ENCODE measurements at regions not wholly inside any gene's neighbourhood (a gene's known extent, or its start where the extent isn't known, plus 50 kb on each side); places are given as distances from the start of the nearest gene placed in this dataset.

GRCh38 chr1:112818990-112819689 is 104.0 kb upstream of the PPM1J start (continued):
- TF ChIP-seq ZNF148 (tag by site-specific recombination; IDR thresholded peaks at IDR 0.05; ENCODE audit: borderline replicate concordance), result no peak
- TF ChIP-seq BCL6B (tag by site-specific recombination; IDR thresholded peaks at IDR 0.05), result no peak
- no peak for TF ChIP-seq ZNF341 (tag by site-specific recombination; IDR thresholded peaks at IDR 0.05; ENCODE audit: low read depth)
- TF ChIP-seq ZNF704 (tag by site-specific recombination; IDR thresholded peaks at IDR 0.05), result no peak
- TF ChIP-seq ZSCAN16 (tag by site-specific recombination; IDR thresholded peaks at IDR 0.05), result no peak
- TF ChIP-seq ZNF350 (tag by site-specific recombination; IDR thresholded peaks at IDR 0.05), result no peak
- no peak for TF ChIP-seq HOXA7 (CRISPR knock-in tag; IDR thresholded peaks at IDR 0.05; ENCODE audit: borderline replicate concordance)
- TF ChIP-seq ZNF404 (tag by site-specific recombination; IDR thresholded peaks at IDR 0.05), result no peak
- 0 out of 2 replicates have a peak, but pooled peaks have one; percentile 18 for TF ChIP-seq ZSCAN30 (tag by site-specific recombination; IDR thresholded peaks at IDR 0.05)
- TF ChIP-seq ZNF677 (tag by site-specific recombination; IDR thresholded peaks at IDR 0.05), result no peak
- no peak for TF ChIP-seq ZNF426 (tag by site-specific recombination; IDR thresholded peaks at IDR 0.05)
- TF ChIP-seq RBAK (tag by site-specific recombination; IDR thresholded peaks at IDR 0.05), result no peak
- TF ChIP-seq PRDM1 (tag by site-specific recombination; IDR thresholded peaks at IDR 0.05), result no peak
- TF ChIP-seq OVOL3 (tag by site-specific recombination; IDR thresholded peaks at IDR 0.05), result no peak
- TF ChIP-seq ZBTB7A (tag by site-specific recombination; IDR thresholded peaks at IDR 0.05; ENCODE audit: low read depth), result no peak
- TF ChIP-seq ZNF768 (tag by site-specific recombination; IDR thresholded peaks at IDR 0.05), result no peak
- peak; percentile 66; the same call in 1 of the 2 replicates for TF ChIP-seq TRIM28 (IDR thresholded peaks at IDR 0.05; ENCODE audit: borderline replicate concordance, low read length)
- no peak for TF ChIP-seq SETDB1 (IDR thresholded peaks at IDR 0.05; ENCODE audit: insufficient read length, low read length)
- no peak for TF ChIP-seq ZNF280D (tag by site-specific recombination; IDR thresholded peaks at IDR 0.05)
- TF ChIP-seq EGR2 (tag by site-specific recombination; IDR thresholded peaks at IDR 0.05; ENCODE audit: low read depth), result peak; percentile 88
- TF ChIP-seq ZBTB1 (tag by site-specific recombination; IDR thresholded peaks at IDR 0.05), result no peak
- no peak for TF ChIP-seq MEIS1 (CRISPR knock-in tag; IDR thresholded peaks at IDR 0.05; ENCODE audit: borderline replicate concordance)
- no peak for TF ChIP-seq ZNF585B (tag by site-specific recombination; IDR thresholded peaks at IDR 0.05)
- no peak for TF ChIP-seq ZNF394 (tag by site-specific recombination; IDR thresholded peaks at IDR 0.05; ENCODE audit: borderline replicate concordance)
- peak; percentile 55; the same call in 1 of the 2 replicates for TF ChIP-seq ZNF10 (tag by site-specific recombination; IDR thresholded peaks at IDR 0.05)
- peak; percentile 77 for TF ChIP-seq IKZF3 (tag by site-specific recombination; IDR thresholded peaks at IDR 0.05)
- no peak for TF ChIP-seq ZNF324 (tag by site-specific recombination; IDR thresholded peaks at IDR 0.05)
- TF ChIP-seq ZBTB49 (tag by site-specific recombination; IDR thresholded peaks at IDR 0.05; ENCODE audit: low read depth), result no peak
- TF ChIP-seq KLF10 (tag by site-specific recombination; IDR thresholded peaks at IDR 0.05), result peak; percentile 60; the same call in 1 of the 2 replicates
- TF ChIP-seq ZFHX2 (tag by site-specific recombination; conservative IDR thresholded peaks at IDR 0.05), result peak; percentile 91
- TF ChIP-seq ZNF335 (tag by site-specific recombination; conservative IDR thresholded peaks at IDR 0.05), result no peak

All from HEK293 (cell line).